K562 (cell line): ENCODE measurements at regions not wholly inside any gene's neighbourhood (a gene's known extent, or its start where the extent isn't known, plus 50 kb on each side); places are given as distances from the start of the nearest gene placed in this dataset.

ENCODE experiments used
- ATAC-seq: fragments of 200-7000 bp; cut with Tn5 transposase; 3 replicates; pipeline ENCODE4 v1.9.1; 2020; ENCODE audit warnings: moderate library complexity
- BruUV-seq: library from RNA; stranded (reverse); fragments of 400-500 nt; replicated peaks from 2 replicates; lab custom pipeline; 2021; lab: Mats Ljungman, UMichigan
- CTCF ChIA-PET: fragments of 300-600 bp; formaldehyde crosslinking; extraction: SDS; loops from one replicate; lab custom pipeline; 2021; ENCODE audit warnings: low intra/inter-chr PET ratio; lab: Yijun Ruan, JAX
- POLR2A ChIA-PET: fragments of 300-600, 350-650 bp; sonication (Branson Sonifier 250); formaldehyde crosslinking; extraction: SDS; loops from one replicate; lab custom pipeline; 2021; ENCODE audit warnings: antibody characterized with exemption, inconsistent platforms; lab: Yijun Ruan, JAX
- DNase-seq, 4 experiments: peaks; one replicate each; pipeline versions ENCODE4 v3.0.0 to v3.0.0-alpha.2; 2011 to 2018; ENCODE audit warnings: low spot score in 3 of 4, mixed read lengths in 3 of 4; ENCODE audit errors: extremely low read depth in 1 of 4
- FAIRE-seq: peaks from 2 replicates; lab custom pipeline; 2011; peaks lifted over from hg19 to GRCh38; lab: Jason Lieb, UNC
- H2AFZ ChIP-seq: 2 replicates; pipeline ENCODE4 v1.6.0; 2011; ENCODE audit warnings: low read depth, low read length, control low read depth, inconsistent platforms
- H3K27ac ChIP-seq: fragments of 200-600 bp; 3 replicates; pipeline ENCODE4 v1.8.0; 2011; ENCODE audit warnings: low read depth, mild to moderate bottlenecking, control low read depth, inconsistent platforms, low read length, moderate library complexity, mixed read lengths; ENCODE audit errors: extremely low read depth
- H3K27me3 ChIP-seq, 2 experiments: fragments of 300-600 bp in 1 of 2; 2 replicates in 1 of 2; 3 replicates in 1 of 2; pipeline versions ENCODE4 v1.6.0 to v1.8.0; 2011; ENCODE audit warnings: inconsistent platforms in 2 of 2, low read length in 2 of 2, mild to moderate bottlenecking in 1 of 2, mixed read lengths in 1 of 2, moderate library complexity in 1 of 2; ENCODE audit not compliant: control insufficient read depth in 2 of 2, insufficient read depth in 2 of 2
- H3K36me3 ChIP-seq: fragments of 300-600 bp; 3 replicates; pipeline ENCODE4 v1.8.0; 2011; ENCODE audit warnings: mild to moderate bottlenecking, low read length, inconsistent platforms; ENCODE audit not compliant: control insufficient read depth, insufficient read depth
- H3K4me1 ChIP-seq, 2 experiments: fragments of 200-600 bp in 1 of 2; replicated peaks in 1 of 2; 2 replicates in 1 of 2; 3 replicates in 1 of 2; pipeline versions ENCODE4 v1.5.1 to v1.8.0; 2011; ENCODE audit warnings: inconsistent platforms in 2 of 2, low read length in 2 of 2, mild to moderate bottlenecking in 1 of 2, mixed read lengths in 1 of 2, moderate library complexity in 1 of 2; ENCODE audit not compliant: control insufficient read depth in 2 of 2, insufficient read depth in 2 of 2
- H3K4me2 ChIP-seq: 2 replicates; pipeline ENCODE4 v1.6.1; 2011; ENCODE audit warnings: low read length, control low read depth, inconsistent platforms, mixed read lengths; ENCODE audit not compliant: insufficient read depth
- H3K4me3 ChIP-seq: fragments of 200-600 bp; sonication (generic), shearing (Covaris generic); 2 replicates; pipeline ENCODE4 v1.5.1; 2016; ENCODE audit warnings: control low read depth, inconsistent platforms
- H3K79me2 ChIP-seq: fragments of 200-600 bp; 3 replicates; pipeline ENCODE4 v1.8.0; 2011; ENCODE audit warnings: low read length, inconsistent platforms; ENCODE audit not compliant: control insufficient read depth, insufficient read depth
- H3K9ac ChIP-seq, 2 experiments: 2 replicates each; pipeline versions ENCODE4 v1.6.0 to v1.6.1; 2011; ENCODE audit warnings: low read depth in 2 of 2, low read length in 2 of 2, control low read depth in 1 of 2, inconsistent platforms in 1 of 2, mild to moderate bottlenecking in 1 of 2, mixed read lengths in 1 of 2; ENCODE audit not compliant: insufficient read depth in 1 of 2
- H3K9me1 ChIP-seq: one replicate; pipeline ENCODE4 v1.6.0; 2011; ENCODE audit warnings: inconsistent platforms, mild to moderate bottlenecking, low read length, moderate library complexity; ENCODE audit not compliant: control insufficient read depth, insufficient read depth
- H3K9me3 ChIP-seq: replicated peaks from 2 replicates; pipeline ENCODE4 v1.5.1; 2011; ENCODE audit warnings: low read depth, low read length, inconsistent platforms; ENCODE audit not compliant: control insufficient read depth, insufficient read depth
- H4K20me1 ChIP-seq: replicated peaks from 2 replicates; pipeline ENCODE4 v1.6.1; 2011; ENCODE audit warnings: low read length, inconsistent platforms, mixed read lengths; ENCODE audit not compliant: control insufficient read depth, insufficient read depth
- GABPB1 ChIP-seq: sonication (generic); formaldehyde crosslinking; IDR thresholded peaks from 2 replicates; pipeline ENCODE4 v1.8.0; 2022; ENCODE audit warnings: mild to moderate bottlenecking, missing genetic modification reagents
- NR1H2 ChIP-seq: sonication (generic); formaldehyde crosslinking; IDR thresholded peaks from 2 replicates; pipeline ENCODE4 v1.4.0; 2020; ENCODE audit warnings: mild to moderate bottlenecking, missing genetic modification reagents
- PHB ChIP-seq: fragments of 250-450 bp; sonication (Bioruptor Pico); IDR thresholded peaks from 2 replicates; pipeline ENCODE4 v1.5.0; 2021
- RHOXF2B ChIP-seq: fragments of 250-450 bp; sonication (Bioruptor Pico); conservative IDR thresholded peaks from 2 replicates; pipeline ENCODE4 v1.5.1; 2021
- SMARCE1 ChIP-seq: fragments of 450-650 bp; IDR thresholded peaks from 2 replicates; pipeline ENCODE4 v1.7.1; 2016; ENCODE audit warnings: mild to moderate bottlenecking
- STAT5A ChIP-seq: IDR thresholded peaks from 2 replicates; pipeline ENCODE4 v1.6.1; 2012; ENCODE audit warnings: low read length, inconsistent platforms, borderline replicate concordance
- TAL1 ChIP-seq: fragments of 450-650 bp; IDR thresholded peaks from 2 replicates; pipeline ENCODE4 v1.6.1; 2016; ENCODE audit warnings: mild to moderate bottlenecking
- ZFPM2 ChIP-seq: fragments of 250-450 bp; sonication (Bioruptor Pico); IDR thresholded peaks from 2 replicates; pipeline ENCODE4 v1.5.1; 2022; ENCODE audit warnings: mild to moderate bottlenecking
- ZNF3 ChIP-seq: fragments of 250-450 bp; sonication (Bioruptor Pico); IDR thresholded peaks from 2 replicates; pipeline ENCODE4 v1.5.0; 2021; ENCODE audit warnings: mild to moderate bottlenecking, moderate library complexity
- ZNF311 ChIP-seq: fragments of 250-450 bp; sonication (Bioruptor Pico); IDR thresholded peaks from 2 replicates; pipeline ENCODE4 v1.4.0; 2020; ENCODE audit warnings: mild to moderate bottlenecking, moderate library complexity
- WGBS: fragments of 100-300 bp; shearing (Covaris generic); methylation state at CpG from one replicate; pipeline ENCODE4 v1.1.6; 2016; ENCODE audit warnings: low coverage, mixed read lengths; ENCODE audit not compliant: insufficient coverage; ENCODE audit errors: missing lambda C conversion rate; 5-methylcytosine and 5-hydroxymethylcytosine counted together
- in situ Hi-C: fragments of 300-500 bp; cut with MboI; formaldehyde crosslinking; loops from 4 replicates; pipeline ENCODE4 v1.15.0; 2018; ENCODE audit warnings: inconsistent platforms, mixed read lengths
- intact Hi-C: fragments of 100-400 bp; cut with micrococcal nuclease; formaldehyde crosslinking; loops from 2 replicates; pipeline ENCODE4 v1.14.2; 2022
- TF ChIP-seq, protein P1 (sequence below): sonication (generic); formaldehyde crosslinking; IDR thresholded peaks from 2 replicates; pipeline ENCODE4 v1.8.0; 2023; ENCODE audit warnings: missing genetic modification reagents, mild to moderate bottlenecking, borderline replicate concordance
- TF ChIP-seq, protein P2 (sequence below), 2 experiments: fragments of 200-800 bp in 1 of 2; sonication (Bioruptor generic) in 1 of 2; sonication (generic) in 1 of 2; formaldehyde crosslinking in 1 of 2; IDR thresholded peaks in 1 of 2; conservative IDR thresholded peaks in 1 of 2; 2 replicates each; pipeline versions ENCODE4 v1.5.0 to v1.6.1; 2016 to 2020; ENCODE audit warnings: missing compliant biosample characterization in 1 of 2, missing genetic modification characterization in 1 of 2, missing genetic modification reagents in 1 of 2

- H3K27ac ChIP-seq = no peak overlapping the region
- no peak for ATAC-seq
- in situ Hi-C loops = no loop called here
- ChIA-PET CTCF (no interaction called here), POLR2A (no interaction called here)
- no peaks in the 10 kb centered on the region for H3K36me3 ChIP-seq
- H3K9me3 ChIP-seq = no peaks in the 10 kb centered on the region
- no peak for FAIRE-seq
- no peaks in the 10 kb centered on the region for H3K4me1 ChIP-seq
- H3K4me2 ChIP-seq = no peak overlapping the region
- H3K9ac ChIP-seq = no peak overlapping the region
- WGBS = 4% methylated on average over 2 of the region's 2 CpGs
- H3K9me1 ChIP-seq = no peaks in the 10 kb centered on the region
- no peak overlapping the region for H3K4me3 ChIP-seq
- intact Hi-C loops = no loop called here
- H3K79me2 ChIP-seq = no peaks in the 10 kb centered on the region
- BruUV-seq = no TSS peak
- no peaks in the 10 kb centered on the region for H4K20me1 ChIP-seq
- H2AFZ ChIP-seq = no peak overlapping the region
- no peaks in the 10 kb centered on the region for H3K27me3 ChIP-seq
- no peak for DNase-seq
- TF ChIP-seq SMARCE1 (no peak), ZFPM2 (CRISPR knock-in tag) (no peak), STAT5A (no peak), RHOXF2B (CRISPR knock-in tag) (no peak), PHB (CRISPR knock-in tag) (no peak), TAL1 (no peak), ZNF3 (no peak), GABPB1 (no peak), NR1H2 (CRISPR knock-in tag) (no peak), ZNF311 (CRISPR knock-in tag) (no peak)
- TF ChIP-seq, protein P1, sequence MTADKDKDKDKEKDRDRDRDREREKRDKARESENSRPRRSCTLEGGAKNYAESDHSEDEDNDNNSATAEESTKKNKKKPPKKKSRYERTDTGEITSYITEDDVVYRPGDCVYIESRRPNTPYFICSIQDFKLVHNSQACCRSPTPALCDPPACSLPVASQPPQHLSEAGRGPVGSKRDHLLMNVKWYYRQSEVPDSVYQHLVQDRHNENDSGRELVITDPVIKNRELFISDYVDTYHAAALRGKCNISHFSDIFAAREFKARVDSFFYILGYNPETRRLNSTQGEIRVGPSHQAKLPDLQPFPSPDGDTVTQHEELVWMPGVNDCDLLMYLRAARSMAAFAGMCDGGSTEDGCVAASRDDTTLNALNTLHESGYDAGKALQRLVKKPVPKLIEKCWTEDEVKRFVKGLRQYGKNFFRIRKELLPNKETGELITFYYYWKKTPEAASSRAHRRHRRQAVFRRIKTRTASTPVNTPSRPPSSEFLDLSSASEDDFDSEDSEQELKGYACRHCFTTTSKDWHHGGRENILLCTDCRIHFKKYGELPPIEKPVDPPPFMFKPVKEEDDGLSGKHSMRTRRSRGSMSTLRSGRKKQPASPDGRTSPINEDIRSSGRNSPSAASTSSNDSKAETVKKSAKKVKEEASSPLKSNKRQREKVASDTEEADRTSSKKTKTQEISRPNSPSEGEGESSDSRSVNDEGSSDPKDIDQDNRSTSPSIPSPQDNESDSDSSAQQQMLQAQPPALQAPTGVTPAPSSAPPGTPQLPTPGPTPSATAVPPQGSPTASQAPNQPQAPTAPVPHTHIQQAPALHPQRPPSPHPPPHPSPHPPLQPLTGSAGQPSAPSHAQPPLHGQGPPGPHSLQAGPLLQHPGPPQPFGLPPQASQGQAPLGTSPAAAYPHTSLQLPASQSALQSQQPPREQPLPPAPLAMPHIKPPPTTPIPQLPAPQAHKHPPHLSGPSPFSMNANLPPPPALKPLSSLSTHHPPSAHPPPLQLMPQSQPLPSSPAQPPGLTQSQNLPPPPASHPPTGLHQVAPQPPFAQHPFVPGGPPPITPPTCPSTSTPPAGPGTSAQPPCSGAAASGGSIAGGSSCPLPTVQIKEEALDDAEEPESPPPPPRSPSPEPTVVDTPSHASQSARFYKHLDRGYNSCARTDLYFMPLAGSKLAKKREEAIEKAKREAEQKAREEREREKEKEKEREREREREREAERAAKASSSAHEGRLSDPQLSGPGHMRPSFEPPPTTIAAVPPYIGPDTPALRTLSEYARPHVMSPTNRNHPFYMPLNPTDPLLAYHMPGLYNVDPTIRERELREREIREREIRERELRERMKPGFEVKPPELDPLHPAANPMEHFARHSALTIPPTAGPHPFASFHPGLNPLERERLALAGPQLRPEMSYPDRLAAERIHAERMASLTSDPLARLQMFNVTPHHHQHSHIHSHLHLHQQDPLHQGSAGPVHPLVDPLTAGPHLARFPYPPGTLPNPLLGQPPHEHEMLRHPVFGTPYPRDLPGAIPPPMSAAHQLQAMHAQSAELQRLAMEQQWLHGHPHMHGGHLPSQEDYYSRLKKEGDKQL (CRISPR knock-in tag) = no peak
- TF ChIP-seq, protein P2, sequence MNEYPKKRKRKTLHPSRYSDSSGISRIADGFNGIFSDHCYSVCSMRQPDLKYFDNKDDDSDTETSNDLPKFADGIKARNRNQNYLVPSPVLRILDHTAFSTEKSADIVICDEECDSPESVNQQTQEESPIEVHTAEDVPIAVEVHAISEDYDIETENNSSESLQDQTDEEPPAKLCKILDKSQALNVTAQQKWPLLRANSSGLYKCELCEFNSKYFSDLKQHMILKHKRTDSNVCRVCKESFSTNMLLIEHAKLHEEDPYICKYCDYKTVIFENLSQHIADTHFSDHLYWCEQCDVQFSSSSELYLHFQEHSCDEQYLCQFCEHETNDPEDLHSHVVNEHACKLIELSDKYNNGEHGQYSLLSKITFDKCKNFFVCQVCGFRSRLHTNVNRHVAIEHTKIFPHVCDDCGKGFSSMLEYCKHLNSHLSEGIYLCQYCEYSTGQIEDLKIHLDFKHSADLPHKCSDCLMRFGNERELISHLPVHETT (CRISPR knock-in tag; conservative IDR thresholded peaks at IDR 0.05 in 1 of 2, IDR thresholded peaks at IDR 0.05 in 1 of 2) = no peak
These were observed 420.3 kb upstream of the PDZRN3 start for GRCh38 chr3:74045000-74045399.
